CD14-positive monocyte (primary cell): ENCODE measurements at regions not wholly inside any gene's neighbourhood (a gene's known extent, or its start where the extent isn't known, plus 50 kb on each side); places are given as distances from the start of the nearest gene placed in this dataset.

Source experiments
- DNase-seq, 3 donors: peaks; one replicate each; pipeline ENCODE4 v3.0.0-alpha.2; 2011 to 2022
- H2AFZ ChIP-seq: 2 replicates; pipeline ENCODE4 v1.6.0; 2012; ENCODE audit warnings: mild to moderate bottlenecking, low read depth, low read length, inconsistent platforms; ENCODE audit not compliant: insufficient read depth, poor library complexity, severe bottlenecking
- H3K27ac ChIP-seq, 2 donors: 1 replicate in 1 of 2; 2 replicates in 1 of 2; pipeline ENCODE4 v1.5.1; 2012 to 2013; ENCODE audit warnings: low read length in 2 of 2, control low read depth in 1 of 2, inconsistent platforms in 1 of 2, low read depth in 1 of 2, mild to moderate bottlenecking in 1 of 2
- H3K27me3 ChIP-seq, 2 donors: one replicate each; pipeline versions ENCODE4 v1.6.0 to v1.6.1; 2011 to 2013; ENCODE audit warnings: low read length in 2 of 2; ENCODE audit not compliant: control insufficient read depth in 2 of 2, insufficient read depth in 2 of 2
- H3K36me3 ChIP-seq, 2 donors: replicated peaks in 1 of 2; 1 replicate in 1 of 2; 2 replicates in 1 of 2; pipeline versions ENCODE4 v1.5.1 to v1.6.1; 2012 to 2013; ENCODE audit warnings: low read length in 2 of 2, control low read depth in 1 of 2, inconsistent platforms in 1 of 2, mild to moderate bottlenecking in 1 of 2; ENCODE audit not compliant: insufficient read depth in 2 of 2, control insufficient read depth in 1 of 2
- H3K4me1 ChIP-seq, 2 donors: 1 replicate in 1 of 2; 2 replicates in 1 of 2; pipeline versions ENCODE4 v1.5.1 to v1.6.1; 2012 to 2013; ENCODE audit warnings: low read length in 2 of 2, control low read depth in 1 of 2, inconsistent platforms in 1 of 2, mild to moderate bottlenecking in 1 of 2, moderate library complexity in 1 of 2; ENCODE audit not compliant: insufficient read depth in 2 of 2, control insufficient read depth in 1 of 2
- H3K4me2 ChIP-seq: replicated peaks from 2 replicates; pipeline ENCODE3; 2012; ENCODE audit warnings: low read length, moderate library complexity, mild to moderate bottlenecking; ENCODE audit not compliant: poor library complexity, severe bottlenecking; ENCODE audit errors: extremely low read depth
- H3K4me3 ChIP-seq, 3 experiments: fragments of 200-600 bp in 1 of 3; sonication (generic) in 1 of 3; replicated peaks in 1 of 3; 1 replicate in 2 of 3; 2 replicates in 1 of 3; pipeline ENCODE4 v1.5.1; 2011 to 2013; ENCODE audit warnings: low read length in 3 of 3, mild to moderate bottlenecking in 3 of 3, control low read depth in 2 of 3, low read depth in 2 of 3, inconsistent platforms in 1 of 3, moderate library complexity in 1 of 3
- H3K79me2 ChIP-seq: 2 replicates; pipeline ENCODE4 v1.6.0; 2012; ENCODE audit warnings: mild to moderate bottlenecking, control low read depth, inconsistent platforms, low read length, moderate library complexity; ENCODE audit not compliant: insufficient read depth
- H3K9ac ChIP-seq: 2 replicates; pipeline ENCODE4 v1.6.0; 2017; ENCODE audit warnings: low read length, mild to moderate bottlenecking; ENCODE audit not compliant: insufficient read depth, poor library complexity, severe bottlenecking
- H3K9me3 ChIP-seq, 2 donors: replicated peaks in 1 of 2; 1 replicate in 1 of 2; 2 replicates in 1 of 2; pipeline versions ENCODE4 v1.5.1 to v1.6.1; 2012 to 2013; ENCODE audit warnings: low read length in 2 of 2, control low read depth in 1 of 2; ENCODE audit not compliant: control insufficient read depth in 1 of 2, insufficient read depth in 1 of 2
- H4K20me1 ChIP-seq: 2 replicates; pipeline ENCODE4 v1.6.0; 2012; ENCODE audit warnings: mild to moderate bottlenecking, low read length, control low read depth, moderate library complexity; ENCODE audit not compliant: insufficient read depth
- H3K27ac Mint-ChIP-seq, 7 donors: one replicate each; pipeline ENCODE4 v1.8.0; 2020; ENCODE audit warnings: mild to moderate bottlenecking in 7 of 7, mixed read lengths in 7 of 7, moderate library complexity in 6 of 7, inconsistent platforms in 2 of 7
- H3K27me3 Mint-ChIP-seq, 3 donors: one replicate each; pipeline ENCODE4 v1.8.0; 2021 to 2022; ENCODE audit warnings: low read depth in 3 of 3, mild to moderate bottlenecking in 3 of 3, mixed read lengths in 3 of 3, moderate library complexity in 3 of 3, inconsistent platforms in 1 of 3
- H3K36me3 Mint-ChIP-seq, 2 donors: one replicate each; pipeline ENCODE4 v1.8.0; 2020; ENCODE audit warnings: mixed read lengths in 2 of 2, inconsistent platforms in 1 of 2, mild to moderate bottlenecking in 1 of 2
- H3K4me1 Mint-ChIP-seq: one replicate; pipeline ENCODE4 v1.8.0; 2020; ENCODE audit warnings: mild to moderate bottlenecking, mixed read lengths
- H3K4me3 Mint-ChIP-seq, 2 donors: one replicate each; pipeline ENCODE4 v1.8.0; 2020; ENCODE audit warnings: mild to moderate bottlenecking in 2 of 2, mixed read lengths in 2 of 2, moderate library complexity in 1 of 2
- H3K9me3 Mint-ChIP-seq, 7 donors: one replicate each; pipeline ENCODE4 v1.8.0; 2020 to 2022; ENCODE audit warnings: mixed read lengths in 7 of 7, mild to moderate bottlenecking in 6 of 7, moderate library complexity in 6 of 7, inconsistent platforms in 2 of 7
- CTCF ChIP-seq: fragments of 200-600 bp; IDR thresholded peaks from one replicate; pipeline ENCODE4 v1.8.0; 2022; ENCODE audit warnings: antibody characterized with exemption, mild to moderate bottlenecking
- WGBS: methylation state at CpG from one replicate; pipeline ENCODE4 v1.1.5; 2013; ENCODE audit warnings: missing lambda C conversion rate; ENCODE audit not compliant: insufficient coverage; 5-methylcytosine and 5-hydroxymethylcytosine counted together
- intact Hi-C, 2 donors: fragments of 100-400 bp; cut with micrococcal nuclease; formaldehyde crosslinking; loops; one replicate each; pipeline versions ENCODE4 v1.15.0 to v1.15.1; 2023

- Histone ChIP-seq H3K27me3 (no peaks in the 10 kb centered on the region), H2AFZ (no peak overlapping the region), H3K4me1 (no peaks in the 10 kb centered on the region), H3K27ac (no peak overlapping the region), H3K4me3 (no peak overlapping the region), H3K4me2 (no peak overlapping the region), H3K9ac (no peak overlapping the region), H3K36me3 (no peaks in the 10 kb centered on the region), H3K9me3 (peaks cover 17 to 26% of the 10 kb centered on the region in 2 donors), H4K20me1 (no peaks in the 10 kb centered on the region), H3K79me2 (no peaks in the 10 kb centered on the region)
- no peak for DNase-seq
- Mint-ChIP-seq H3K9me3 (peaks cover 10 to 27% (median 13%) of the 10 kb centered on the region in 7 donors), H3K4me1 (no peaks in the 10 kb centered on the region), H3K4me3 (no peak overlapping the region), H3K36me3 (no peaks in the 10 kb centered on the region), H3K27ac (no peak overlapping the region), H3K27me3 (peaks cover 0 to 1% (median 0%) of the 10 kb centered on the region in 3 donors)
- no peak for TF ChIP-seq CTCF
- WGBS: 86% methylated on average over 3 of the region's 3 CpGs
- intact Hi-C loops: no loop called here
Measured at GRCh38 chr21:19855522-19855921, 1142.7 kb upstream of the NCAM2 start.

- DNase-seq: no peak
- no peak for TF ChIP-seq CTCF
- WGBS: 100% methylated on average over 1 of the region's 2 CpGs
- H4K20me1 ChIP-seq: no peaks in the 10 kb centered on the region
- H3K27ac Mint-ChIP-seq: no peak overlapping the region
- H3K4me2 ChIP-seq: no peak overlapping the region
- no peaks in the 10 kb centered on the region for H3K27me3 ChIP-seq
- H3K4me3 ChIP-seq: no peak overlapping the region
- H3K9ac ChIP-seq: no peak overlapping the region
- no peak overlapping the region for H2AFZ ChIP-seq
- no peaks in the 10 kb centered on the region for H3K79me2 ChIP-seq
- no peak overlapping the region for H3K4me3 Mint-ChIP-seq
- no peak overlapping the region for H3K27ac ChIP-seq
- no peaks in the 10 kb centered on the region for H3K4me1 ChIP-seq
- H3K36me3 ChIP-seq: no peaks in the 10 kb centered on the region
- H3K4me1 Mint-ChIP-seq: no peaks in the 10 kb centered on the region
- H3K9me3 ChIP-seq: no peaks in the 10 kb centered on the region
- no peaks in the 10 kb centered on the region for H3K36me3 Mint-ChIP-seq
- no peaks in the 10 kb centered on the region for H3K27me3 Mint-ChIP-seq
- intact Hi-C loops: no loop called here
- H3K9me3 Mint-ChIP-seq: peaks cover 0 to 5% (median 0%) of the 10 kb centered on the region in 7 donors
Measured at GRCh38 chr21:19864476-19864875, 1133.7 kb upstream of the NCAM2 start.
